ENCODE measurements at regions not wholly inside any gene's neighbourhood (a gene's known extent, or its start where the extent isn't known, plus 50 kb on each side); places are given as distances from the start of the nearest gene placed in this dataset.

GRCh38 chr6:138572167-138572875 is 73.0 kb upstream of the NHSL1 start (continued):
- TF ChIP-seq PITX1 (CRISPR knock-in tag; IDR thresholded peaks at IDR 0.05) = peak; percentile 92
- TF ChIP-seq RNF2 (conservative IDR thresholded peaks at IDR 0.05; ENCODE audit: low read depth) = no peak
- TF ChIP-seq HNF1A (IDR thresholded peaks at IDR 0.05; ENCODE audit: low read depth) = no peak
- peak; percentile 48; the same call in 1 of the 2 replicates for TF ChIP-seq HNF1A (CRISPR knock-in tag; IDR thresholded peaks at IDR 0.05; ENCODE audit: borderline replicate concordance)
- TF ChIP-seq ZNF282 (IDR thresholded peaks at IDR 0.05; ENCODE audit: partially characterized antibody) = no peak
- TF ChIP-seq ONECUT2 (CRISPR knock-in tag; IDR thresholded peaks at IDR 0.05) = no peak; the same call in 1 of the 2 replicates
- no peak for TF ChIP-seq ZNF512B (CRISPR knock-in tag; IDR thresholded peaks at IDR 0.05; ENCODE audit: borderline replicate concordance)
- peak; percentile 76; the same call in 1 of the 2 replicates for TF ChIP-seq ZNF782 (CRISPR knock-in tag; IDR thresholded peaks at IDR 0.05; ENCODE audit: borderline replicate concordance)
- peak in 1 of 2 experiments; percentile 90; a peak in 2 of 4 replicates for TF ChIP-seq KLF16 (CRISPR knock-in tag; IDR thresholded peaks at IDR 0.05)
- no peak for TF ChIP-seq SSRP1 (CRISPR knock-in tag; IDR thresholded peaks at IDR 0.05)
- TF ChIP-seq CENPX (CRISPR knock-in tag; IDR thresholded peaks at IDR 0.05) = no peak
- no peak for TF ChIP-seq E2F5 (CRISPR knock-in tag; conservative IDR thresholded peaks at IDR 0.05)
- TF ChIP-seq MAFF (IDR thresholded peaks at IDR 0.05; ENCODE audit: low read depth, low read length) = no peak
- 0 out of 4 replicates have a peak, but pooled peaks of 1 of the 2 experiments have one; percentile 65 for TF ChIP-seq REST (IDR thresholded peaks at IDR 0.05; ENCODE audit: borderline replicate concordance in 1 of 2, low read depth in 1 of 2, low read length in 2 of 2)
- no peak for TF ChIP-seq MTA3 (CRISPR knock-in tag; IDR thresholded peaks at IDR 0.05)
- TF ChIP-seq ZNF891 (CRISPR knock-in tag; IDR thresholded peaks at IDR 0.05) = no peak
- no peak for TF ChIP-seq ZNF10 (CRISPR knock-in tag; IDR thresholded peaks at IDR 0.05; ENCODE audit: borderline replicate concordance, low read depth)
- TF ChIP-seq SATB2 (CRISPR knock-in tag; IDR thresholded peaks at IDR 0.05) = peak; percentile 73; the same call in 1 of the 2 replicates
